ENCODE measurements at regions not wholly inside any gene's neighbourhood (a gene's known extent, or its start where the extent isn't known, plus 50 kb on each side); places are given as distances from the start of the nearest gene placed in this dataset.

GRCh38 chr20:40896814-40897700, 131.6 kb upstream of the TOP1 start:
- peak overlapping the region; percentile 91 for H3K27ac ChIP-seq (ENCODE audit: low read depth, low read length)
- H3K4me3 ChIP-seq (ENCODE audit: low read length) = peak overlapping the region; percentile 48
- peak overlapping the region; percentile 74 for H3K4me2 ChIP-seq (ENCODE audit: low read length)

GRCh38 chr20:40899344-40899743, 129.3 kb upstream of the TOP1 start:
- Histone ChIP-seq H3K79me2 (ENCODE audit: control insufficient read depth, low read length) (no peaks in the 10 kb centered on the region), H3K27ac (ENCODE audit: low read depth, low read length) (peak overlapping the region; percentile 91), H3K9me3 (ENCODE audit: control insufficient read depth, insufficient read depth, low read length) (no peaks in the 10 kb centered on the region), H4K20me1 (ENCODE audit: control insufficient read depth, insufficient read depth, low read depth, low read length) (no peaks in the 10 kb centered on the region), H3K4me3 (ENCODE audit: low read length) (peak overlapping the region; percentile 17), H3K4me1 (ENCODE audit: control insufficient read depth, low read length) (peaks cover 86% of the 10 kb centered on the region), H3K4me2 (ENCODE audit: low read length) (peak overlapping the region; percentile 74), H3K27me3 (ENCODE audit: control insufficient read depth, low read length) (no peaks in the 10 kb centered on the region), H3K36me3 (ENCODE audit: control insufficient read depth, low read length) (peaks cover 10% of the 10 kb centered on the region), H3F3A (ENCODE audit: control insufficient read depth, insufficient read depth) (peaks cover 19% of the 10 kb centered on the region), H3K9me2 (replicated peaks; ENCODE audit: control insufficient read depth, low read length) (no peaks in the 10 kb centered on the region)
- TF ChIP-seq CTCF (IDR thresholded peaks at IDR 0.05; ENCODE audit: low read depth, low read length, poor library complexity, severe bottlenecking) = no peak
- TF ChIP-seq EZH2phosphoT487 (IDR thresholded peaks at IDR 0.05; ENCODE audit: borderline replicate concordance, low read length) = no peak

More at GRCh38 chr20:40896814-40897700, 131.6 kb upstream of the TOP1 start:
- no peaks in the 10 kb centered on the region for H3K9me2 ChIP-seq (replicated peaks; ENCODE audit: control insufficient read depth, low read length)
- peaks cover 10% of the 10 kb centered on the region for H3K36me3 ChIP-seq (ENCODE audit: control insufficient read depth, low read length)
- H3F3A ChIP-seq (ENCODE audit: control insufficient read depth, insufficient read depth) = peaks cover 19% of the 10 kb centered on the region
- H3K9me3 ChIP-seq (ENCODE audit: control insufficient read depth, insufficient read depth, low read length) = no peaks in the 10 kb centered on the region
- no peaks in the 10 kb centered on the region for H4K20me1 ChIP-seq (ENCODE audit: control insufficient read depth, insufficient read depth, low read depth, low read length)
- no peak for TF ChIP-seq EZH2phosphoT487 (IDR thresholded peaks at IDR 0.05; ENCODE audit: borderline replicate concordance, low read length)
- TF ChIP-seq CTCF (IDR thresholded peaks at IDR 0.05; ENCODE audit: low read depth, low read length, poor library complexity, severe bottlenecking) = no peak
- no peaks in the 10 kb centered on the region for H3K79me2 ChIP-seq (ENCODE audit: control insufficient read depth, low read length)
- peaks cover 91% of the 10 kb centered on the region for H3K4me1 ChIP-seq (ENCODE audit: control insufficient read depth, low read length)
- no peaks in the 10 kb centered on the region for H3K27me3 ChIP-seq (ENCODE audit: control insufficient read depth, low read length)

GRCh38 chr20:40900666-40901215, 127.9 kb upstream of the TOP1 start:
- peaks cover 80% of the 10 kb centered on the region for H3K4me1 ChIP-seq (ENCODE audit: control insufficient read depth, low read length)
- no peak overlapping the region for H3K4me2 ChIP-seq (ENCODE audit: low read length)
- no peak overlapping the region for H3K27ac ChIP-seq (ENCODE audit: low read depth, low read length)

More at GRCh38 chr20:40900666-40901215, 127.9 kb upstream of the TOP1 start:
- Histone ChIP-seq H3K9me3 (ENCODE audit: control insufficient read depth, insufficient read depth, low read length) (no peaks in the 10 kb centered on the region), H3K4me3 (ENCODE audit: low read length) (no peak overlapping the region), H3K27me3 (ENCODE audit: control insufficient read depth, low read length) (no peaks in the 10 kb centered on the region), H3K36me3 (ENCODE audit: control insufficient read depth, low read length) (no peaks in the 10 kb centered on the region; the same call in 1 of the 2 replicates), H3K79me2 (ENCODE audit: control insufficient read depth, low read length) (no peaks in the 10 kb centered on the region), H4K20me1 (ENCODE audit: control insufficient read depth, insufficient read depth, low read depth, low read length) (no peaks in the 10 kb centered on the region), H3K9me2 (replicated peaks; ENCODE audit: control insufficient read depth, low read length) (no peaks in the 10 kb centered on the region), H3F3A (ENCODE audit: control insufficient read depth, insufficient read depth) (peaks cover 19% of the 10 kb centered on the region)
- TF ChIP-seq CTCF (IDR thresholded peaks at IDR 0.05; ENCODE audit: low read depth, low read length, poor library complexity, severe bottlenecking) = no peak
